ENCODE measurements at regions not wholly inside any gene's neighbourhood (a gene's known extent, or its start where the extent isn't known, plus 50 kb on each side); places are given as distances from the start of the nearest gene placed in this dataset.

DNA sequence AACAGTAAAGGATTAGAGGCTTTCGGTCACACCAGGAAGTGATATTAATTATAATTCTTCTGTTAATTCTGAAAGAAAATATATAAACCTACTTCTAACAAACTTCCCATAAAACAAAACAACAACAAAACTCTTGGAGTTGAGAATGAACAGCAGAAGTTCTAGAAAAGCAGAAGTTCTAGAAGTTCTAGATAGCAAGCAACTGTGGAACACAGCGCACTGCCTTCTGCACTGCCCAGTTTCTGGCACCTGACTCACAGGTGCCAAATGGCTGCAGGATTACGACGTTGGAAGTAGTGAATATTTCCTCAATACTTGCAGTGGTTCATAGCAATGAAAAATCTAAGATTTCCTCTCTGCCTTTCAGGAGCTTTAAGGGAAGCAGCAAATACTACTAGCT, 132.2 kb downstream of the OR13A1 start:
- H3K27ac ChIP-seq (ENCODE audit: low read depth, low read length): no peak overlapping the region
- no peak overlapping the region for H2AFZ ChIP-seq (ENCODE audit: low read length, unreplicated experiment)
- no peaks in the 10 kb centered on the region for H3K4me1 ChIP-seq (ENCODE audit: control insufficient read depth, insufficient read depth, low read length, unreplicated experiment)
- H3K27me3 ChIP-seq (ENCODE audit: insufficient read depth, low read length): no peaks in the 10 kb centered on the region
- no peaks in the 10 kb centered on the region for H3K36me3 ChIP-seq (ENCODE audit: insufficient read depth, low read length)
- no peaks in the 10 kb centered on the region for H3K79me2 ChIP-seq (ENCODE audit: control insufficient read depth, insufficient read depth, low read length, unreplicated experiment)
- no peak overlapping the region for H3K4me3 ChIP-seq (ENCODE audit: low read depth, low read length)

GRCh38 chr10:45197816-45198485, 117.5 kb downstream of the OR13A1 start:
- no peak overlapping the region for H3K27ac ChIP-seq (ENCODE audit: low read depth, low read length)
- no peak overlapping the region for H3K4me3 ChIP-seq (ENCODE audit: low read depth, low read length)
- 0 out of 2 replicates have a peak, but pooled peaks cover 8% of the 10 kb centered on the region for H3K27me3 ChIP-seq (ENCODE audit: insufficient read depth, low read length)
- no peaks in the 10 kb centered on the region for H3K4me1 ChIP-seq (ENCODE audit: control insufficient read depth, insufficient read depth, low read length, unreplicated experiment)
- H2AFZ ChIP-seq (ENCODE audit: low read length, unreplicated experiment): no peak overlapping the region
- no peaks in the 10 kb centered on the region for H3K36me3 ChIP-seq (ENCODE audit: insufficient read depth, low read length)
- H3K79me2 ChIP-seq (ENCODE audit: control insufficient read depth, insufficient read depth, low read length, unreplicated experiment): no peaks in the 10 kb centered on the region

DNA sequence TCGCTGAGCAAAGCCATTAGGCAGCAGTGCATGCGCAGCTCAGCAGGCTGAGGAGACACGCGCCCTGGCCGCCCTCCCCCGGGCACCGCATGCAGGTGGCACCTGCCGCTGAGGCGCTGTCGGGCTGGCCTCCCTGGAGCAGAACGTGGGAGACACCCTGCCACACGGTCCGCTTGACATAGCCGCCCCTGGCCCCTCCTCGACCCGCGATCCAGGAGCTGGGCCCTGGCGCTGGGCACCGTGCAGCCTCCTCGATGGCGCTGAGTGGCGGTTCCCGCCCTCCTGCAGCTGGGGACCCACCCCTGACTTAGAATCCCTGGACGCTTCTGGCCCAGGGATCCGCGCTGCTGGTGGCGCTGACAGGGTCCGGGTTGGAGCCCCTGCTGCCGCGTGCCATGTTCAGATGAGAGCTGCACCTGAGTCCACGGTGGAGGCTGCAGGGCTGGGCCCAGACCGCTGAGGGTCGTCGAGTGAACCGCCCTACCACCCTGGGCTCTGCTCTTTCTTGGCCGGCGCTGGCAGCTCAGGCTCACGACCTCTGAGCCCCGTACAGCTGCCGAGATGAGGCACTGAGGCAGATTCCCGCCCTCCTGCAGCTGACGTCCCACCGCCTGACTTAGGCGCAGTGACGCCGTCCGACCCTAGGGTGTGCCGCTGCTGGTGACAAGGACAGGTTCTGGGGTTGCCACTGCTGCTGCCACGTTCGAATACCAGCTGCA, 116.8 kb downstream of the OR13A1 start:
- H3K4me1 ChIP-seq (ENCODE audit: control insufficient read depth, insufficient read depth, low read length, unreplicated experiment): no peaks in the 10 kb centered on the region
- H2AFZ ChIP-seq (ENCODE audit: low read length, unreplicated experiment): no peak overlapping the region
- peaks cover 12% of the 10 kb centered on the region; the same call in 1 of the 2 replicates for H3K27me3 ChIP-seq (ENCODE audit: insufficient read depth, low read length)

DNA sequence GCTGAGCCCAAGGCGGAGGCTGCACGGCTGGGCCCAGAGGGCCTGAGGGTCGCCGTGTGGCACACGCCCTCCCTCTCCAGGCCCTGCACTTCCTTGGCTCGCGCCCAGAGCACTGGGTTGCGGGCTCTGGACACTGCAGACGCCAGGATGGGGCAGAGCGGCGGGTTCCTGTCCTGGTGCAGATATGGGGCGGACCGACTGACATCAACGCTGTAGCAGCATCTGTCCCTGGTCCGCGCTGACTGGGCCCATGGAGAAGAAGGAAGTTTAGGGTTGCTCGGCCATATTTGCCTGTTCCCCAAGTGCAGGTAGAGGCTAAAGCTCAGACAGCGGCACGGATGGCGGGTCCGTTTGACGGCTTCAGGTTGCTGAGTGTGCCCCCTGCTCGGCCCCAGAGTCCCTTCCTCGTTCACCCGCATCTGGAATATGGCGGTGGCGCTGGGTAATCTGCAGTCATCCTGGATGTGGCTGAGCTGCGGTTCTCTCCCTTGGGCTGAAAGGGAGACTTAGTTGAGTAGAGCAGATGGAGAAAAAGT, 116.1 kb downstream of the OR13A1 start:
- H3K79me2 ChIP-seq (ENCODE audit: control insufficient read depth, insufficient read depth, low read length, unreplicated experiment): no peaks in the 10 kb centered on the region
- peaks cover 19% of the 10 kb centered on the region; the same call in 1 of the 2 replicates for H3K27me3 ChIP-seq (ENCODE audit: insufficient read depth, low read length)
- no peak overlapping the region for H3K27ac ChIP-seq (ENCODE audit: low read depth, low read length)
- no peak overlapping the region for H3K4me3 ChIP-seq (ENCODE audit: low read depth, low read length)
- no peak overlapping the region for H2AFZ ChIP-seq (ENCODE audit: low read length, unreplicated experiment)
- no peaks in the 10 kb centered on the region for H3K36me3 ChIP-seq (ENCODE audit: insufficient read depth, low read length)
- no peaks in the 10 kb centered on the region for H3K4me1 ChIP-seq (ENCODE audit: control insufficient read depth, insufficient read depth, low read length, unreplicated experiment)

More for the DNA sequence above, 116.8 kb downstream of the OR13A1 start:
- H3K4me3 ChIP-seq (ENCODE audit: low read depth, low read length): no peak overlapping the region
- H3K27ac ChIP-seq (ENCODE audit: low read depth, low read length): no peak overlapping the region
- H3K36me3 ChIP-seq (ENCODE audit: insufficient read depth, low read length): no peaks in the 10 kb centered on the region
- no peaks in the 10 kb centered on the region for H3K79me2 ChIP-seq (ENCODE audit: control insufficient read depth, insufficient read depth, low read length, unreplicated experiment)

DNA sequence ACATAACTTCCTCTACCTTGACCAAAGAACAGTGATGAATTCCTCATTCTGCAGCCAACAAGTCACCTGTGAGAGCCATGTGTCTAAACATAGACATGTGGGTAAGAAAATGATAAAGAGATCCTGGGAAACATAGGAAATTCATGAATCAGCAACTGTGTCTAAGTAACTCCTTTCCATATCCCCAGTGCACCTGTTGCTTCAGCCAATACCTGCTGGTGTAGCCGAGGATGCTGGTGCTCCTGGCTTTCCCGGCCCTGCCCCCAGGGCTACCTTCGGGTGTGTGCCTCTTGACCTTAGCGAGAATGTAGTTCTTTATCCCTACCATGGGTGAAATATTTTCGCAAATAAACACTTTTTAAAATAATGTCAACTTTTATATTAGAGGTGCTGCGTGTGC, 114.1 kb downstream of the OR13A1 start:
- Histone ChIP-seq H3K27ac (ENCODE audit: low read depth, low read length) (no peak overlapping the region), H3K4me3 (ENCODE audit: low read depth, low read length) (no peak overlapping the region), H3K4me1 (ENCODE audit: control insufficient read depth, insufficient read depth, low read length, unreplicated experiment) (no peaks in the 10 kb centered on the region), H3K27me3 (ENCODE audit: insufficient read depth, low read length) (peaks cover 22% of the 10 kb centered on the region; the same call in 1 of the 2 replicates), H3K36me3 (ENCODE audit: insufficient read depth, low read length) (no peaks in the 10 kb centered on the region), H3K79me2 (ENCODE audit: control insufficient read depth, insufficient read depth, low read length, unreplicated experiment) (no peaks in the 10 kb centered on the region), H2AFZ (ENCODE audit: low read length, unreplicated experiment) (no peak overlapping the region)

GRCh38 chr10:45202242-45202641, 113.2 kb downstream of the OR13A1 start:
- Histone ChIP-seq H3K4me3 (ENCODE audit: low read depth, low read length) (no peak overlapping the region), H3K27me3 (ENCODE audit: insufficient read depth, low read length) (peaks cover 22% of the 10 kb centered on the region; the same call in 1 of the 2 replicates), H3K27ac (ENCODE audit: low read depth, low read length) (no peak overlapping the region), H3K36me3 (ENCODE audit: insufficient read depth, low read length) (no peaks in the 10 kb centered on the region), H3K79me2 (ENCODE audit: control insufficient read depth, insufficient read depth, low read length, unreplicated experiment) (no peaks in the 10 kb centered on the region), H3K4me1 (ENCODE audit: control insufficient read depth, insufficient read depth, low read length, unreplicated experiment) (no peaks in the 10 kb centered on the region), H2AFZ (ENCODE audit: low read length, unreplicated experiment) (no peak overlapping the region)

DNA sequence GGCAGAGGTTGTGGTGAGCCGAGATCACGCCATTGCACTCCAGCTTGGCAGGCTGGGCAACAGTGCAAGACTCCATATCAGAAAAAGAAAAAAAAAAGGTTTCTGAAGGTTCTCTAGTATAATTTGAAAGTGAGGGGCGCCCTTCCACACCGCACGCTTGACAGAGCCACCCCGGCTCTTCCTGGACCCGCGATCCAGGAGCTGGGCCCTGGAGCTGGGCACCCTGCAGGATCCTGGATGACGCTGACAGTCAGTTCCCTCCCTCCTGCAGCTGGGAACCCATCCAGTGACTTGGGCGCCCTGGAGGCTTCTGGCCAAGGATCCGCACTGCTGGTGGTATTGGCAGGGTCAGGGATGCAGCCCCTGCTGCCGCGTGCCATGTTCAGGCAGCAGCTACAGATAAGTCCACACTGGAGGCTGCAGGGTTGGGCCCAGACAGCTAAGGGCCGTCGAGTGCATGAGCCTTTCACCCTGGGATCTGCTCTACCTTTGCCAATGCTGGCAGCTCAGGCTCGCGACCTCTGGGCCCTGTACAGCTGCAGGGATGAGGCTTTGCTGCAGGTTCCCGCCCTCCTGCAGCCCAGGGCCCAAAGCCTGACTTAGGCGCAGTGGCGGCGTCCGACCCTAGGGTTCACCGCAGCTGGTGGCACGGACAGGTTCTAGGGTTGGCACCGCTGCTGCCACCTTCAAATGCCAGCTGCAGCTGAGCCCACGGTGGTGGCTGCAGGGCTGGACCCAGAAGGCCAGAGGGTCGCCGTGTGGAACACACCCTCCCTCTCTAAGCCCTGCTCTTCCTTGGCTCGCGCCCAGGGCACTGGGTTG, 110.2 kb downstream of the OR13A1 start:
- no peak overlapping the region for H2AFZ ChIP-seq (ENCODE audit: low read length, unreplicated experiment)
- H3K4me1 ChIP-seq (ENCODE audit: control insufficient read depth, insufficient read depth, low read length, unreplicated experiment): no peaks in the 10 kb centered on the region

DNA sequence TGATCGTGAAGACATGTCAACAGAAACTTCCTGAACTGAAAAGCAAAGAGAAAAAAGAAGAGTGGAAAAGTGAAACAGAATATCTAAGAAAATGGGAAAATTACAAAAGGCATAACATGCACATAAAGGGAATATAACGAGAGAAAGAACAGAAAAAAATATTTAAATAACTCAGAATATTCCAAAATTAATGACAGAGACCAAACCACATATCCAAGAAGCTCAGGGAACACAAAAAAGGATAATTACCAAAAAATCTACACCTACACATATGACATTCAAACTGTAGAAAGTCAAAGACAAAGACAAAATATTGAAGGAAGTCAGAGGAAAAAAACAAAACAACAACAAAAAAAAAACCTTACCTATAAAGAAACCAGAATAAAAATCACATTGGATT, 105.5 kb downstream of the OR13A1 start:
- H3K4me3 ChIP-seq (ENCODE audit: low read depth, low read length): no peak overlapping the region
- H2AFZ ChIP-seq (ENCODE audit: low read length, unreplicated experiment): no peak overlapping the region
- H3K27me3 ChIP-seq (ENCODE audit: insufficient read depth, low read length): 0 out of 2 replicates have a peak, but pooled peaks cover 4% of the 10 kb centered on the region
- no peaks in the 10 kb centered on the region for H3K4me1 ChIP-seq (ENCODE audit: control insufficient read depth, insufficient read depth, low read length, unreplicated experiment)
- H3K27ac ChIP-seq (ENCODE audit: low read depth, low read length): no peak overlapping the region
- H3K36me3 ChIP-seq (ENCODE audit: insufficient read depth, low read length): no peaks in the 10 kb centered on the region
- no peaks in the 10 kb centered on the region for H3K79me2 ChIP-seq (ENCODE audit: control insufficient read depth, insufficient read depth, low read length, unreplicated experiment)

More for the DNA sequence above, 110.2 kb downstream of the OR13A1 start:
- Histone ChIP-seq H3K27me3 (ENCODE audit: insufficient read depth, low read length) (peaks cover 22% of the 10 kb centered on the region; the same call in 1 of the 2 replicates), H3K27ac (ENCODE audit: low read depth, low read length) (no peak overlapping the region), H3K4me3 (ENCODE audit: low read depth, low read length) (no peak overlapping the region), H3K36me3 (ENCODE audit: insufficient read depth, low read length) (no peaks in the 10 kb centered on the region), H3K79me2 (ENCODE audit: control insufficient read depth, insufficient read depth, low read length, unreplicated experiment) (no peaks in the 10 kb centered on the region)

DNA sequence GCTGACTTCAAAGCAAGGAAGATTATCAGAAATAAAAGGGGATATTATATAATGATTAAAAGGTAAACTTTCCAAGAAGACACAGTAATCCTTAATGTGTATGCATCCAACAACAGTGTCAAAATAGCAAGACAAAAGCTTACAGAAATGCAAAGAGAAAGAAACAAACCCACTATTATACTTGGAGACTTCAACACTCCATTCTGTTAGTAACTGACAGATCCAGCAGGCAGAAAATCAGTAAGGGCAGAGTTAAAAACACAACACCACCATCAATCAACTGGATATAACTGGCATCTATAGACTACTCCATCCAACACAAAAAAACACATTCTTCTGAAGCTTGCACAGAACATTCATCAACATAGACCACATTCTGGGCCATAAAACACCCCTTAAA, 103.8 kb downstream of the OR13A1 start:
- no peak overlapping the region for H3K4me3 ChIP-seq (ENCODE audit: low read depth, low read length)
- H3K4me1 ChIP-seq (ENCODE audit: control insufficient read depth, insufficient read depth, low read length, unreplicated experiment): no peaks in the 10 kb centered on the region
- no peak overlapping the region for H3K27ac ChIP-seq (ENCODE audit: low read depth, low read length)
- H2AFZ ChIP-seq (ENCODE audit: low read length, unreplicated experiment): no peak overlapping the region
- no peaks in the 10 kb centered on the region for H3K79me2 ChIP-seq (ENCODE audit: control insufficient read depth, insufficient read depth, low read length, unreplicated experiment)
- H3K36me3 ChIP-seq (ENCODE audit: insufficient read depth, low read length): no peaks in the 10 kb centered on the region
- 0 out of 2 replicates have a peak, but pooled peaks cover 4% of the 10 kb centered on the region for H3K27me3 ChIP-seq (ENCODE audit: insufficient read depth, low read length)

DNA sequence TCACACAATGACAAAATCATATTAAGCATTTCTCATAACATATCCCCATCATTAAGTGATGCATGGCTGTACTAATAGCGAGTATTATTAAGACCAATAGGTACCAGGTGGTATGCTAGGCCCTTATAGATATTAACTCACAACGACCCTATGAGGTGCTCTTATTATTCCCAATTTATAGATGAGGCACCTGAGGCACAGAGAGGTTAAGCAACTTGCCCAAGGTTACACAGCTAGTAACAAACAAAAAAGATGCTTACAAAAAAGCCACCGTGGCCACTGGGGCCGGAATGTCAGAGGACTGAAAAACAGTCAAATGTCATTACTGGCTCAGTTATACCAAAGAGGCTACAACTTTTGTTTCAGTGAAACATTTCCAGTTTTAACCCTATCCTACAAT, 96.0 kb downstream of the OR13A1 start:
- H3K27ac ChIP-seq (ENCODE audit: low read depth, low read length): no peak overlapping the region
- no peaks in the 10 kb centered on the region for H3K36me3 ChIP-seq (ENCODE audit: insufficient read depth, low read length)
- peaks cover 5% of the 10 kb centered on the region; the same call in 1 of the 2 replicates for H3K27me3 ChIP-seq (ENCODE audit: insufficient read depth, low read length)
- H2AFZ ChIP-seq (ENCODE audit: low read length, unreplicated experiment): no peak overlapping the region
- no peak overlapping the region for H3K4me3 ChIP-seq (ENCODE audit: low read depth, low read length)
- no peaks in the 10 kb centered on the region for H3K4me1 ChIP-seq (ENCODE audit: control insufficient read depth, insufficient read depth, low read length, unreplicated experiment)
- H3K79me2 ChIP-seq (ENCODE audit: control insufficient read depth, insufficient read depth, low read length, unreplicated experiment): peaks cover 5% of the 10 kb centered on the region
